Hematopoietic multipotent progenitor cell treated with erythropoietin and hydrocortisone succinate and interleukin-3 and kit ligand, for 15 days (in vitro differentiated cells): ENCODE measurements at regions not wholly inside any gene's neighbourhood (a gene's known extent, or its start where the extent isn't known, plus 50 kb on each side); places are given as distances from the start of the nearest gene placed in this dataset.

Experiments
- DNase-seq: peaks from one replicate; pipeline ENCODE4 v3.0.0-alpha.2; 2015; ENCODE audit warnings: low spot score

- DNase-seq, result no peak
Measured at GRCh38 chr7:16320099-16320660, 101.2 kb downstream of the CRPPA start.

DNA sequence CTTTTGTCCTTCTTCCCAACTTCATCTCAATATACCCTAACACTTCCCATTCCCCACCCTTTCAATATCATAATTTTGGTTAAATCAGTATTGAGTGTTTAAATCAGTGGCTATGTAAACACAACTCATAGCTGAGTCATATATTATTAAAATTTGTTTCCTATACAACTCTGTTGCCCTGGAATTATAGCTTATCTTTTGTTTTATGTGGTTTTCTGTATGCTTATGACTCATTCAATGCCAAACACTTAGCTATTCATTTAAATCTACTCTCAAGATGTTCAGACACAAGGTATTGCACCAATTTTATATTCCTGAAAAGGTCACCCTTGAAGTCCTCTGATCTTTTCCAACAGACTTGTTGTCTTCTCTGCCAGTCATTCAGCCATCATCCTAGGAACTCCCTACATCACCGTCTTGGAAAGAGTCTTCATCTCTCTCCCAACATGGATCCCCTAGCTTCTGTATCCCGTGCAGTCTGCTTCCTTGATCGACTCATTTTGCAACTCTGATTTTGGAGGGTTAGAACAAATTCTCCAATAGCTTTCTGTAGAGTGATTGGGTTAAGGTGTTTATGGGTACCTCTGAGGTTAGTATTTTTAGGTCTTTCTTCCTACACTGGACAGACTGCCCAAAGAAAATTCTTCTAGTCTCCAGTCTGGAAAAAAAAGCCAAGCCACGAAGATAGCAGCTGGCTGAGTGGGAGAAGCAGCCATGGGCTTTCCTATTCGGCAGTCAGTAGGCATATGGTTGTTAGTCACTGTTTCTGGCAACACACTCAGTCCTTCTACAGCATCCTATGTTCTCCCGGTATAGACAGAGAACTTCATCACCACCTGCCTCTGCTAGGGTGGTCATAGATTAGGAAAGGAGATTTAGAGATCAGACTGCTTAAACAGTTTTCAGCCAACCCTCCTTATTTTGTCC is 102.1 kb downstream of the CRPPA start:
- DNase-seq, result no peak

DNA sequence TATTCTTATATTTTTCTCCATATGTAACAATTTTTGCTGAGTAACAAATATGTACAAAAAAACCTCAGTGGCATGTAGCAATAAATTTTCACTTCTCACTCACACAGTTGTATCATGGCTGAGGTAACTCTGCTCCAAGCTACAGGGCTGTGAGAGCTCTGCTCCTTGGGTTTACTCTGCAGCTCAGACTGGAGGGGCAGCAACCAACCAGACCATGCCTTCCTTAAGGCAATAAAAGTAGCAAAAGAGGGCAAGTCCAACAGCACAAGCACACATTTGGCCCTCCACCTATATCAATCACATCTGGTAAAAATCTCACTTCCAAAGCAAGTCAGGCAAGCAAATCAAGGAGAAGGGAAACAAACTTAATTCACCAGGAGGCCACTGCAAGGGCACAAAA is 102.9 kb downstream of the CRPPA start:
- DNase-seq, result no peak

DNA sequence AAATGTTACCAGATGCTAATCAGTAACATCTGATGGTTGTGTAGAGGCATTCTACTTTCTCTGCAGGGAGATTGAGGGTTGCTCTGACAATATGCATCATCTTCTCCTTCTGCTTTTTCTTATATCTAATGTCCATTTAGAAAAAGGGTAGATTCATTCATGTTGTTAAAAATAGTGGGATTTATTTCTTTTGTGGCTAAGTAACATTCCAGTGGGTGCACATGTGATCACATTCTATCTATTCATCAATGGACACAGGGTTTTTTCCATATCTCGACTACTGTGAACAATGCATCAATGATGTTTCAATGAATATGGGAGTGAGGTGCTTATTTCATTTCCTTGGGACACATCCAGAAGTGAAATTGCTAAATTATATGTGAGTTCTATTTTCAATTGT is 103.9 kb downstream of the CRPPA start:
- DNase-seq, result no peak

- DNase-seq, result no peak
Measured at GRCh38 chr7:16315280-16315679, 106.1 kb downstream of the CRPPA start.

- DNase-seq, result no peak
Measured at GRCh38 chr7:16309129-16309528, 112.2 kb downstream of the CRPPA start.

GRCh38 chr7:16301291-16301690 is 120.0 kb downstream of the CRPPA start:
- DNase-seq, result no peak

DNA sequence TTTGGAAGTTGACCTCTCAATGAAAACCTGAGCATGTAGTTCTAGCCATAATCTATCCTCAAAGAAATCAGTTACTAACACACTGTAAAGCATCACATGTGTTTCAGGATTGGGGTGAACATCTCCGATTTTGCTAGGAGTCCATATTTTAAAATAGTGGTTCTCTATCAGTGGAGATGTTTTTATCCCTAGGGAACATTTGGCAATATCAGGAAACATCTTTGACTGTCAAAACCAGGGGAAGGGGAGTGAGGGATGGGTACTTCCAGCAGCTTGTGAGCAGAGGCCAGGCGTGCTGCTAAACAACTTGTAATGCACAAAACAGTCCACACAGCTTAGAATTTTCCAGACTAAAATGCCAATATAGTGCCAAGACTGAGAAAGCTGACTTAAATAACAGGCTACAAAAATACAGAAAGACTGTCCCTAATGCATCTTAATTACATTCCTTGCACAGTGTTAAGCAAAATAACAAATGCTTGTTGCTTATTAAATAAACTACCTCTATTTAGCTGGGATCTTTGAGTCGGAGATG is 120.9 kb downstream of the CRPPA start:
- DNase-seq, result no peak

- DNase-seq, result no peak
Measured at GRCh38 chr7:16299853-16300252, 121.5 kb downstream of the CRPPA start.

GRCh38 chr7:16298221-16298620 is 123.1 kb downstream of the CRPPA start:
- no peak for DNase-seq

DNA sequence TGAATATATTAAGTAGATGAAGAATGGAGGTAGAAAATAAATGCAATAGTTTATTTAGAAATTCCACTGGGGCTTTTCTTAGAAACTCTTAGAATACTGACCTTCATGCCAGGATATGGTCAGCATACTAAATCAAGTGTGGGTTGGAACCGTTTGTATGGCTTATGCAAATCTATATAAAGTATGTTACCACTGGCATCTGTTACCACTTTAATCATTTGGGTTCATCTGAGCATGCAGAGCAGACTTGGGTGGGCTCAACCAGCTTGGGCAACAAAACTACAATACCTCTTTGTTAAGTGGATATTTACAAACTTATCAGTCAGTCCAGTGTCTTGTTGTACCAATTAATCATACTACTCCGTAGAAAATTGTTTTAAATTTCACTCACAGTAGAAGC is 125.8 kb downstream of the CRPPA start:
- DNase-seq, result no peak

- DNase-seq, result no peak
Measured at GRCh38 chr7:16293669-16294425, 127.5 kb downstream of the CRPPA start.

DNA sequence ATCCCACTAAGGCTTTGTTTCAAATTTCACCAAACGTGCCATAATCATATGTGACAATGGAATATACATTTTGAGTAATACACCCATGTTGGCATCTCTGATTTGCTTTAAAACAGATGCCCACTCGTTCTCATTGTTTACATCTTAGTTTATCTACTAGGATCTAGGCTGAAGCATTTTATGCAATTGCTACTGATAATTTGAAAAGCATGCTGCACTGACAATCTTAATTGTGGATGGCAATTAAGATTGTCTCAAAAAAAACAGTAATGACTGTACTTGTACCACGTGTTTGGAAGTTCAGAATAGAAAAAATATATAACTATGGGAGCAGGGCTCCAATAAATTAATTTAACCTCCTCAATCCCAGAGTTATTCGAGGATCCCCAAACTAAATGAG is 136.8 kb downstream of the CRPPA start:
- no peak for DNase-seq

GRCh38 chr7:16278167-16278787 is 143.1 kb downstream of the CRPPA start:
- no peak for DNase-seq

DNA sequence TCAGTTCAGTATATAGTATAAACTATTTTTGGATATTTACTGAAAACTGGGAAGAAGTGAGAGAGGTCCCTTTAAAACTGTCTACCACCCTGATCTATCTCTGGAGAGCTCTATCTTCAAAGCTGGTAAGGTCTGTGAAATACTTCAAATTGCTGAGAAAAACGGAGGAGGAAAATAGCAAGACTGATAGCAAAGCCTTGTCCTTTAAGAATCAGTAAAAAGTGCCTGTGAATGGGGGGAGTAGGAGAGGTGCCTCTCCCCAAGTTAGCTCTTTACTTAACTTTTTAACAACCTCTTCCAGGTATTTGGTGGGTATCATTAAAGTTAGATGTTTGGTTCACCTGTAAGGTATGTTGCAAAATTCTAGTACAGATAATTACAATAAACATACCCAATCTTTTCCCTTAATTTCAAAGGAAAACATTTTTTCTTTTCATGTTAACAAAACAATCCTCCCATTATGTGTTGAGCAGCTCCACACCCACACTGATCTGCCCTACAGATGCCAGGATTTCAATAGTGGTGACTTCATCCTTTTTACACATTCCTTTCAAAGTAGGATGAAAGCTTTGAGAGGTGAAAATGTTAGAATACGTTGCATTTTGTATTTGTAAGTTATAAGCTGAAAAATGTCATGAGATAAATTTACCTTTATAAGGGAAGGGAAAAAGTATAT is 149.2 kb downstream of the CRPPA start:
- no peak for DNase-seq

DNA sequence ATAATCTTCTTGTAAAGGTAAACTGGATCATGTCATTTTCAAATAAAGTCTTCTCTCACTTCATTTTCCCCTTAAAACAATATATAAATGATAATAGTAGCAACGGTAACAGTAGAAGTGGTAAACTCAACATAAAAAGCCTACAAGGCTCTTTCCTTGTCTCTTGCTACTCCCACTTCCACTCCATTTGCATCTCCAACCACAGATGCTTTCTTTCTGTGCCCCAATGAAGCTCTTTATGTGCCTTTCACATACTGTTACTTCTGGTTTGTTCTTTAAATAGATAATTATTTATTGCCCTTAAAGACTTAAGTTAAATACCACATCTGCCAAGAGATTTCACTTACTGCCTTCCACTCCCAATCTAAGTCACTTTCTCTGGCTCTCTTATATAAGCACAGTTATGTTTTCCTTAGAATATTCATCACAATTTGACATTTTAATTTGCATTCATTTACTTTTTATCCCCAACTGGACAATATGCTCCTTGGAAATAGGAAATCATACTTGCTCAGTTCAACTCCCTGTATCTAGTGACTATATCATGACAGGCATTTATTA is 149.9 kb downstream of the CRPPA start:
- DNase-seq, result no peak

- DNase-seq, result no peak
Measured at GRCh38 chr7:16270844-16271243, 150.5 kb downstream of the CRPPA start.

DNA sequence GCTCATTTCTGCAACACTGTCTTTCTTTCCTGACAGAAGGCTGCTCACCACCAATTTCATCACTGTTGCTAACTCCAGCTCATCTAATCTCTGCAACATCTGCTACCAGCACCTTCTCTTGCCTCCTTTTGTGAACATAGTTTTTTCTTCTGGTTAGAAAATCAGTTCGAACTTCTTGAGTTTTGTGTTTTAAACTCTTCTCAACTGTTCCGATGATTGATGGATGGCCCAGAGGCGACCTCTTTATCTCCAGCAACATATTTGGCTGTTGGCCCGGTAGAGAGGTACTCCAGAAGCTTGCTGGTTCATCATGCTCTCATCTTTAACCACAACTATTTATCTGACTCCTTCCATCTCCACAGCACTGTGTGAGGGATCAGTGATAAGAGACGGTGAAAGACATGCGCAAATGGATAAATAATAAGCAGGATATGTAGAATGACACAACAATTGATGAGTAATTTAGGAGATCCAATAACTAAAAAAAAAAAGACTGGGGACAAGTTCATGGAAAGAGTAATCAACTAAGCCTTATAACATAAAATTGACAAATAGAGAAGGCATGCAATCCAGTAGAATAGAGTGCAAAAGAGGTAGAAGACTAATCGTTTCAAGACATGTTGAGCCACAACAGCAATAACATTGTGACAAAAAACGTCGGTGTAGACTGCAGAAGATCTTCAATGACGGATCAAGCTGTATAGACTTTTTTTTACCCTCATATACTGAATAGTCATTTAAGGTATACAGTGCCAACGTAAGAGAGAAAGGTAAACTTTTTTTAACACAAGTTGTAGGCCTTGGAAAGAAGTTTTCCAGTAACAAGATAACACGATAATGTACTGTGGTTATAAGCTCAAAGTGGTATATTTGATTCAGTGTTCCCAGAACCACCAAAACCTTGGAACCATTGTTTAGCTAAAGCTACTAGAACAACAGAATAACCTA is 152.2 kb downstream of the CRPPA start:
- DNase-seq, result peak; percentile 57

DNA sequence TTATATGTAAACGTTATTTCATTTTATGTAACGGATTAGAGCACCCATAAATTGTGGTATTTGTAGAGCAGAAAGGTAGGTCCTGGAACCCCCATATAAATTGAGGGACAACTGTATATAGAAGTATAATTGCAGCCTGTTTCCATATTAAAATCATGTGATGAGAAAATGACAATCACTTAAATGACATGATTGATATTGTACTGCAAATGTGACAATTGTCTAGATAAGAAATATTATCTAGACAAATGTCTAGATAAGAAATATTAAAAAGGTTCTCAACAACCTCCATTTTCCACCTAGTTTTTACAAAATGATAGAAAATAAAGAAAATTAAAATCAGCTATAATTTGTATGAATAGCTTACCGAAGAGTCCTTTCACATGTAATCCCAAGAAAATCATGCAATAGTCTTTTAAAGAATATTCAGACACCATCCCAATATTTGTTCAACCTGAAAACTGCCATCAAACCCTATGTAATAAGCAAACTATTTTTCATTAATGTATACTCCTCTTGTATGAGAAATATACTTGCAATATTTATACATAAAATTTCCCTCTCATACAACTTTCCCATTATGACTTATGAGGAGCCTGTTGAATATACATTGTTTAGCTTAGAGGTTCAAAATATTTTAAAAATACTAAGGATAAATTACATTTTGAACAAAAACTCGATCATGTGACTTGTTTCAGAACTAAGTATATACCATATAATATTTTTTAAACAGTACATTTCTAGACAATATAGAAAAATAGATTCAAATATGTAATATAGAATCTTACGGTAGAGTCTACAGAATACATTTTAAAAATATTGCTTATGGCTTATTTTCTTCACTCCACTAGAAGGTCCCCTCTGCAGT is 153.2 kb downstream of the CRPPA start:
- DNase-seq, result no peak
